ENCODE measurements at regions not wholly inside any gene's neighbourhood (a gene's known extent, or its start where the extent isn't known, plus 50 kb on each side); places are given as distances from the start of the nearest gene placed in this dataset.

DNA sequence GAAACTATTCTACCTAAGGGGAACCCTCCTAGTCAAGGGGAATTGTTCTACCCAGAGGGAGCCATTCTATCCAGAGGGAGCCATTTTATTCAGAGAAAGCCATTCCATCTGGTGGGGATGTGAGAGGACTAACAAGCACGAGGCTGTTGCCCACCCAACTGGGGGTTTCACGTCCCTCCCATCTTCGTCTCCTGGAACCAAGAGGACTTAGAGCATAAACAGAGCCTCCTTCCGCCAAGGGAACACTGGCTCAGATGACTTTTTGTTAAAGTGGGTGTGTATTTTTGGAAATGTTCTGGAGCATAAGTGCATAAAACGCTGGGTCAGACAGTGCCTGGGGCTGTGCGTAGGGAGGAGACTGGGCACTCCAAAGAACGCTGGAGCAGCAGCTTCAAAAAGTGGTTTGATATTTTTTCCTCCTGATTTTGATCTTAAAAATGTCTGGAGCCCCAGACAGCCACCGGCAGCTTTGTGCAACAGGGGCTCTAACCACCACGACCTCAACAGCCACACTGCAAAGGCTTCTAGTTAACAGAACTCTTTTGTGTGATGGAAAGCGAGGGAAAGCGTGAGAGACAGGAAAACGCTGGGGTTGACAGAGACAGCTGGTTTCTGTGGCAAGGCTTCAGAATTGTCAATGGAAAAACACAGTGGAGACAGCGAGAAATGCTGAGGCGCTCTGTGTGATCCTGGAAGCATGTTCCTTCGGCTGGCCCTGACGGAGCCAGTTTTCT is 363.6 kb upstream of the CAMK1G start:
- Mint-ChIP-seq H3K4me3 (no peak overlapping the region), H3K36me3 (no peaks in the 10 kb centered on the region), H3K4me1 (peaks cover 3% of the 10 kb centered on the region), H3K27me3 (ENCODE audit: low read depth in 3 of 3) (peaks cover 0 to 2% (median 0%) of the 10 kb centered on the region in 3 donors), H3K27ac (no peak overlapping the region), H3K9me3 (peaks cover 0 to 8% (median 6%) of the 10 kb centered on the region in 7 donors)
- Histone ChIP-seq H3K4me3 (replicated peaks in 1 of 3; ENCODE audit: low read depth in 2 of 3, low read length in 3 of 3) (no peak overlapping the region), H3K27ac (ENCODE audit: low read depth in 1 of 2, low read length in 2 of 2) (no peak overlapping the region), H3K4me1 (ENCODE audit: control insufficient read depth in 1 of 2, insufficient read depth in 2 of 2, low read length in 2 of 2) (no peaks in the 10 kb centered on the region), H3K36me3 (replicated peaks in 1 of 2; ENCODE audit: control insufficient read depth in 1 of 2, insufficient read depth in 2 of 2, low read length in 2 of 2) (no peaks in the 10 kb centered on the region), H3K9ac (ENCODE audit: insufficient read depth, low read length, poor library complexity, severe bottlenecking) (no peak overlapping the region), H2AFZ (ENCODE audit: insufficient read depth, low read depth, low read length, poor library complexity, severe bottlenecking) (no peak overlapping the region), H3K27me3 (ENCODE audit: control insufficient read depth in 2 of 2, insufficient read depth in 2 of 2, low read length in 2 of 2) (no peaks in the 10 kb centered on the region), H3K79me2 (ENCODE audit: insufficient read depth, low read length) (no peaks in the 10 kb centered on the region), H4K20me1 (ENCODE audit: insufficient read depth, low read length) (no peaks in the 10 kb centered on the region), H3K9me3 (replicated peaks in 1 of 2; ENCODE audit: control insufficient read depth in 1 of 2, insufficient read depth in 1 of 2, low read length in 2 of 2) (peaks cover 0 to 12% of the 10 kb centered on the region in 2 donors), H3K4me2 (replicated peaks; ENCODE audit: extremely low read depth, low read length, poor library complexity, severe bottlenecking) (no peak overlapping the region)
- 59% methylated on average over 14 of the region's 16 CpGs for WGBS (ENCODE audit: insufficient coverage)
- TF ChIP-seq, protein P1, sequence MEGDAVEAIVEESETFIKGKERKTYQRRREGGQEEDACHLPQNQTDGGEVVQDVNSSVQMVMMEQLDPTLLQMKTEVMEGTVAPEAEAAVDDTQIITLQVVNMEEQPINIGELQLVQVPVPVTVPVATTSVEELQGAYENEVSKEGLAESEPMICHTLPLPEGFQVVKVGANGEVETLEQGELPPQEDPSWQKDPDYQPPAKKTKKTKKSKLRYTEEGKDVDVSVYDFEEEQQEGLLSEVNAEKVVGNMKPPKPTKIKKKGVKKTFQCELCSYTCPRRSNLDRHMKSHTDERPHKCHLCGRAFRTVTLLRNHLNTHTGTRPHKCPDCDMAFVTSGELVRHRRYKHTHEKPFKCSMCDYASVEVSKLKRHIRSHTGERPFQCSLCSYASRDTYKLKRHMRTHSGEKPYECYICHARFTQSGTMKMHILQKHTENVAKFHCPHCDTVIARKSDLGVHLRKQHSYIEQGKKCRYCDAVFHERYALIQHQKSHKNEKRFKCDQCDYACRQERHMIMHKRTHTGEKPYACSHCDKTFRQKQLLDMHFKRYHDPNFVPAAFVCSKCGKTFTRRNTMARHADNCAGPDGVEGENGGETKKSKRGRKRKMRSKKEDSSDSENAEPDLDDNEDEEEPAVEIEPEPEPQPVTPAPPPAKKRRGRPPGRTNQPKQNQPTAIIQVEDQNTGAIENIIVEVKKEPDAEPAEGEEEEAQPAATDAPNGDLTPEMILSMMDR (IDR thresholded peaks at IDR 0.05) = no peak
- intact Hi-C loops (cut with micrococcal nuclease) = no loop called here
- DNase-seq = no peak

DNA sequence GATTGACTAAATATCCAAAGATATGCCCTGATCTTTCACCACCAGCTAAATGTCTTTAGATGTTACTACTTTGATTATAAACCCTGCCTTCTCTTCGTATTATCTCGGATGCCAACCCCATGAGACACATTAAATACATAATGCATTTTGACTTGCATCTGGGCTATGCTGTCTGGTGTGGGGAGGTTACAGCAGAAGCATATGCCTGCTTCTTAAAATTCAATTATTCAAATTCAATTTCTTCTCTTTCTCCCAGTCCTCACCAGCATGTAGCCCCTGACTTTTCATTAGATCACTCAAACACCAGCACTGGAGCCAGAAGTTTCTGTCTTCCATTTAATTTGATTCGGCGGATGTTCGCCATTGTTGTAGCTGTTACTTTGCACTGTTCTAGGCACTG is 360.7 kb upstream of the CAMK1G start:
- no CpG with 5 or more reads among the region's 5 CpGs for WGBS (ENCODE audit: insufficient coverage)
- H3K27me3 Mint-ChIP-seq (ENCODE audit: low read depth in 3 of 3) = peaks cover 0 to 2% (median 0%) of the 10 kb centered on the region in 3 donors

More for the DNA sequence above, 360.7 kb upstream of the CAMK1G start:
- Mint-ChIP-seq H3K4me1 (peaks cover 3% of the 10 kb centered on the region), H3K27ac (no peak overlapping the region), H3K36me3 (no peaks in the 10 kb centered on the region), H3K4me3 (no peak overlapping the region), H3K9me3 (peaks cover 0 to 2% (median 0%) of the 10 kb centered on the region in 7 donors)
- H3K4me2 ChIP-seq (replicated peaks; ENCODE audit: extremely low read depth, low read length, poor library complexity, severe bottlenecking) = no peak overlapping the region
- no peaks in the 10 kb centered on the region for H4K20me1 ChIP-seq (ENCODE audit: insufficient read depth, low read length)
- no peaks in the 10 kb centered on the region for H3K9me3 ChIP-seq (replicated peaks in 1 of 2; ENCODE audit: control insufficient read depth in 1 of 2, insufficient read depth in 1 of 2, low read length in 2 of 2)
- no peak overlapping the region for H3K27ac ChIP-seq (ENCODE audit: low read depth in 1 of 2, low read length in 2 of 2)
- intact Hi-C loops (cut with micrococcal nuclease) = no loop called here
- no peak for DNase-seq
- H3K27me3 ChIP-seq (ENCODE audit: control insufficient read depth in 2 of 2, insufficient read depth in 2 of 2, low read length in 2 of 2) = no peaks in the 10 kb centered on the region
- TF ChIP-seq, protein P1 (IDR thresholded peaks at IDR 0.05) = no peak
- H2AFZ ChIP-seq (ENCODE audit: insufficient read depth, low read depth, low read length, poor library complexity, severe bottlenecking) = no peak overlapping the region
- no peaks in the 10 kb centered on the region for H3K79me2 ChIP-seq (ENCODE audit: insufficient read depth, low read length)
- H3K4me3 ChIP-seq (replicated peaks in 1 of 3; ENCODE audit: low read depth in 2 of 3, low read length in 3 of 3) = no peak overlapping the region
- no peaks in the 10 kb centered on the region for H3K36me3 ChIP-seq (replicated peaks in 1 of 2; ENCODE audit: control insufficient read depth in 1 of 2, insufficient read depth in 2 of 2, low read length in 2 of 2)
- no peak overlapping the region for H3K9ac ChIP-seq (ENCODE audit: insufficient read depth, low read length, poor library complexity, severe bottlenecking)
- H3K4me1 ChIP-seq (ENCODE audit: control insufficient read depth in 1 of 2, insufficient read depth in 2 of 2, low read length in 2 of 2) = no peaks in the 10 kb centered on the region
